NK-92 treated with Interleukin-12 subunit alpha and Interleukin-12 subunit beta, amount 100 ng/mL, for 24 hours (cell line): ENCODE measurements at regions not wholly inside any gene's neighbourhood (a gene's known extent, or its start where the extent isn't known, plus 50 kb on each side); places are given as distances from the start of the nearest gene placed in this dataset.

Experiments
- DNase-seq: peaks from one replicate; lab custom pipeline; 2025; lab: John Stamatoyannopoulos, UW

DNA sequence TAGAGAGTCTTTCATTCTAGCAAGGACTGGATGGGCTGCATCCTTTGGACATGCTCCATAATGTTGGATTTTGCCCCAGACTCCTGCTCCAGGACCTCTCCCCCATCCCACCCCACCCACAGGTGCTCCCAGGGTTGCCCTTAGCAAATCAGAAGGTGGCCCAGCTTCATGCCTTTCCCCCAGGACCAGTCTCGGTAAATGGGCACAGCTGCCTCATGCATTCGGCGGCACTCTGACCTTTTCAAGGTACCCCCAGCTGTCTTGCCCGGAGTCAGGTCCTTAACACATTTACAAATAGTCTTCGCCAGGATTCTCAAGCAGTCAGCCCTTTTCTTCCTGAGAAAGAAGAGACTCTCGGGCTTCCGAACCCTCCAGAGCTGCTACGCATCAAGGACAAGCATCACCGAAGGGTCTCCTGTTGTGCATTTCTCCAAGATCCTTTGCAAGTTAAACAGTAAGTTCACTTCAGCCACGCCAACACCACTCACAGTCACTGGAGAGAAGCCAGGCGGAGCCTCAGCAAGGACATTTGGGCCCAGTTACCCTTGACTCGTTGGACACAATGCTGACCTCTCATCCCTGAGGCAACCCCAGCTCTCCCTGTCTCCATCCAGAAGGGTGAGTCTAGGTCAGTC lies 287.8 kb downstream of the FAM43A start:
- no peak for DNase-seq

DNA sequence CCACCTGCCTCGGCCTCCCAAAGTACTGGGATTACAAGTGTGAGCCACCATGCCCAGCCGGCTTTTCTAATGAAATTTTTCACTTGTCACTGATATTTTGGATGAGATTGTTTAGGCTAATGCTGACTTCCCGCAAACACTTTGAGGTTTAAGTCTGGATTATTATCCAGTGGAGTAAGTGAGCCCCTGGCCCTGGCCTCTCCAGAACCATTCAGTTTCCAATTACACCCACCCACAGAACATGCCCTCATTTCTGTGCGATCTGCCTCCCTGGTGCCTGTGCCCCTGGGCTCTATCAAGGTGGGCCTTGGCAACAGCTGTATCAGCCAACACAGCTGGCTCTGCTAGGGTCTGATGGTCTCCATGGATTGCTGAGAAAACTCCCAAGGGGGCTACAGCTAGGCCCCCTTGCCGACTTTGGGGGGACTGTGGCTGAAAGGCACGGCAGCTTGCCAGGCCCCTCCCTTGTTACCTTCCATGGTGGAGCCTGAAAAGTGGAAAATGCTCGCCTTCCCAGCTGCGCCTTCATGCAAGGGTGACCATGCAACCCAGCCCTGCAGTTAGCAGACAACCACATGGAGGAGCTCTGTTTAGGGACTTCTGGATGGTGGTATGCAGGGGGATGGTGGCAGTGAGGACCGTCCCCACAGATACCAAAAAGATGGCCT lies 288.9 kb downstream of the FAM43A start:
- DNase-seq, result no peak

DNA sequence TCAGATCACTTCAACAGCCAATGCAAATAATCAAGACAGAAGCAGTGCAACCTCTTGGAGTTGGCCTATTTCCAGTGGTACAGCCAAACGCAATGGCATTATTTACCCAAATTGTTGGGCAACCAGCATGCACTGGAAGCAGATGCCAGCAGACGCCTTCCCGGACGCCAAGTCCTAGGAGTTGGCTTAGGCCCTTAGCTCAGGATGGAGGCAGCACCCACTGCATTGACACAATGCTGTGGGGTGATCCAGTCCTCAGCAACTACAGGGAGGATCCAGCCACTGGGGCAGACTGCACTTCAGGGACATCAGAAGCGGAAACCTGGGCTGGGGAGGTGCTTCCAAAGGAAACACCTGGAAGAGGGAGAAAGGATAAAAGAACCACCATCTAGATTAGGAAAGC lies 290.4 kb downstream of the FAM43A start:
- no peak for DNase-seq

- DNase-seq, result no peak
Observed at GRCh38 chr3:194976874-194977273, 291.2 kb downstream of the FAM43A start.

GRCh38 chr3:194977356-194977755 lies 291.7 kb downstream of the FAM43A start:
- no peak for DNase-seq

- no peak for DNase-seq
Observed at GRCh38 chr3:194979173-194979572, 291.8 kb downstream of the XXYLT1 start.

DNA sequence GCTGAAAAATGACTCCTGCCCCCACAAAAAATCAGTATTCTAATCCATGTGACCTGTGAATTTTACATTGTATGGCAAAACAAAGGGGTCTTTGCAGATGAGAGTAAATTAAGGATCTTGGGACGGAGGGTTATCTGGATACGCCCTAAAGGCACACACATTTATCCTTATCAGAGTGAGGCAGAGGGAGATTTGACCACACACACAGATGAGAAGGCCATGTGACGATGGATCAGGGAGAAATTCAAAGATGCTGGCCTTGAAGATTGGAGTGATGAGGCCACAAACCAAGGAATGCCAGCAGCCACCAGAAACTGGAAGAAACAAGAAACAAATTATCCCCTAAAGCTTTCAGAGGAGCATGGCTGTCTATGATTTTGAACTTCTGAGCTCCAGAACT lies 288.5 kb downstream of the XXYLT1 start:
- no peak for DNase-seq

- no peak for DNase-seq
Observed at GRCh38 chr3:194983121-194983520, 287.8 kb downstream of the XXYLT1 start.

DNA sequence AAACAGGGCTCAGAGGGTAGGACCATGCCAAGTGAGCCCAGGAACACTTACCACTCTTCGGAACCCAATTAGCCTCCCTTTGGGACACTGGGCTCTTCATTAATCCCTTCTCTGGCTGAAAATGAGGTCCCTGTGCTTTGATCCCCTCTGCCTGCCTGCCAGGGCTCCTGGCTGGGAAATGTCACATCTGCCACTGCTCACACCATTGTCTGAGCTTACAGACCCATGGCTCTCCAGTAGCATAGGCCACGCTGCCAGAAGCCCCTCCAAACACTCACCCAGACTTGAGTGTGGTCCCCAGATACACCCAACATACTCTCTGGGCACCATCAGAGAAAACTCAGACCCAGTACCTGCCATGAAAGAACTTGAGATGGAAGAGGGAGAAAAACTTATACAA lies 287.3 kb downstream of the XXYLT1 start:
- no peak for DNase-seq

GRCh38 chr3:194984066-194984465 lies 286.9 kb downstream of the XXYLT1 start:
- DNase-seq, result no peak

- DNase-seq, result no peak
Observed at GRCh38 chr3:194984622-194985021, 286.3 kb downstream of the XXYLT1 start.

GRCh38 chr3:194985031-194985578 lies 285.9 kb downstream of the XXYLT1 start:
- no peak for DNase-seq

DNA sequence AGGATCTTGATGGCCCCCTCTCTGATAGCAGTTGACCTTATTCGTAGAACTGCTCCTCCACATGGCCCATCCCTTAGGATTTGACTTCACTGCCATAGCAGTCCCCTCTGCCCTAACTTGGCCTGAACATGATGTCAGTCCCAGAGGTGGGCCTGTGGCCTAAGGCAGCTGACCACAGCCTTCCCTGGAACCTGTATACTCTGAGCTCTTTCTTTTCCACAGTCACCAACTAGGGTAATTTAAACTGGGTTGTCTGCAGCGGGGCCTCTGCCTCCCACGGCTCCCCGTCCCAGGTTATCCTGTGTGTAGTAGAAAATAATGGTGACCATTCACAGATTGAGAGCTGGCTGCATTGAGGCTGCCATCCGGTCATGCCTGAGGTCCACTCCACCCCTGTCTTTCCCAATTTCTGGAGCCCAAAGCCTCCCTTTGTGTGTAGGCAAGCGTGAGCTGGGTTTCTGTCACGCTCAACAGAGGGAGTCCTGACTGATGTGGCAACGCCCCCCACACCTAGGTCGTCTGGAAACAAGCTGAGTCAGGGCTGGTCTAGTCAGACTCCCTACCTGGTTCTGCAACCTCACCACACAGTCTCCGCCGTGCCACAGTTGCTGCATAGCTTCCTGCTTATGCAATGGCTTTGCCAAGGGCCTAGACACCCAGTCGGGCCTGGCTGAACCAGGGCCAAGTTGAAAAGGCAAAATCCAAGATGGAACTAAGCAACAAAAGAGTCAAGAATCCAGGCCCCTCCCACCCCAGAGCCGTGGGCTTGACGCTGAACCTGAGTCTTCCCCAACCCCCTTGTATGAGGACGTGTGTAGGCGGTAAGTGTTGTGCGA lies 284.5 kb downstream of the XXYLT1 start:
- DNase-seq, result peak; percentile 81

- no peak for DNase-seq
Observed at GRCh38 chr3:194987571-194988494, 283.1 kb downstream of the XXYLT1 start.

GRCh38 chr3:194988495-194989165 lies 282.3 kb downstream of the XXYLT1 start:
- DNase-seq, result no peak

DNA sequence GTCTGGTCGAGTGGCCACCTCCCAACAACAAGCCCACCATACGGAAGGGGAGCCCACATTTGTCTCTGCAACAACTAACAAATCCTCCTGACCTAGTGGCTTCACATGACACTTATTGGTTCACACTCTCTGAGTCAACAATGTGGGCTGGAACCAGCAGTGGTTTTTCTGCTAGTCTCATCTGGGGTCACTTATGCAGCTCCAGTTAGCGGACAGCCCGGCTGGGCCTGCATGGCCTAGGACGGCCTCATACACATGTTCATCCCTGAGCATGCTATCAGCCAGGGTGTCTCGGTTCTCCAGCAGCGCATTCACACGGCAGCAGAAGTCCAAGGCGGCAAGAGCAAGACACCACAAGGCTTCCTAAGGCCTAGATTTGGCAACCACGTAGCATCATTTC lies 281.7 kb downstream of the XXYLT1 start:
- peak; percentile 34 for DNase-seq

GRCh38 chr3:194990454-194991337 lies 280.3 kb downstream of the XXYLT1 start:
- DNase-seq, result no peak

DNA sequence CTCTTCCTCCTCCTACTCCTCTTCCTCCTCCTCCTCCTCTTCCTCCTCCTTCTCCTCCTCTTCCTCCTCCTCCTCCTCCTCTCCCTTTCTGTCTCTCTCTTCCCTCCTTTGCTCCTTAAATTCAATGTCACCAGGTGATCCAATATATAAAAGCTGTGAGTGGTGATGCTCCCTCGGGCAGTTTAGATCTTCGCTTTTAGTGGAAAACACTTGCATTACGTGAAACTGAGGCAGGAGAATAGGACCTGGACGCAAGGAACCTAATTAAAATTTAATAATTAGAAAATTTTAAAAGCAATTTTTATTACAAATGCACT lies 279.7 kb downstream of the XXYLT1 start:
- DNase-seq, result no peak

- DNase-seq, result no peak
Observed at GRCh38 chr3:194993896-194994295, 277.1 kb downstream of the XXYLT1 start.

DNA sequence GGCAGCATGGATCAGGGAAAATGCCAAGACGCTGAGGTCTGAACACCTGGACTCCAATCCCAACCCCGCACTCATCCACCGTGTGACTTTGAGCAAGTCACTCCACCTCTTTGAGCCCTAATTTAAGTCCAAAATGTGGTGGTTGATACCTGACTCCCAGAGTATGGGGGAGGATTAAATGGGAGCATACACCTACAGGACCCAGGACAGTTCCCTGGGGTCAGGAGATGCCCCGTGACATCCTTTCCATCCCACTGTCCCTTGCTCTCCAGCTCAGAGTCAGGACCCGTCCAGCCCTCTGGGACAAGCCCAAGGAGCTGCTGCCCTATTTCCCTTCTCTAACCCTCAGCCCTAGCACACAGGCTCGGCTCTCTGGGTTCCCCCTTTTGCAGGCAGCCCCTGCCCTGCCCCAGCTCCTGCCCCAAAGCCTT lies 276.4 kb downstream of the XXYLT1 start:
- no peak for DNase-seq
